ENCODE measurements at regions not wholly inside any gene's neighbourhood (a gene's known extent, or its start where the extent isn't known, plus 50 kb on each side); places are given as distances from the start of the nearest gene placed in this dataset.
A peak's percentile ranks its signal among the peaks of the same experiment; 100 is the strongest.

DNA sequence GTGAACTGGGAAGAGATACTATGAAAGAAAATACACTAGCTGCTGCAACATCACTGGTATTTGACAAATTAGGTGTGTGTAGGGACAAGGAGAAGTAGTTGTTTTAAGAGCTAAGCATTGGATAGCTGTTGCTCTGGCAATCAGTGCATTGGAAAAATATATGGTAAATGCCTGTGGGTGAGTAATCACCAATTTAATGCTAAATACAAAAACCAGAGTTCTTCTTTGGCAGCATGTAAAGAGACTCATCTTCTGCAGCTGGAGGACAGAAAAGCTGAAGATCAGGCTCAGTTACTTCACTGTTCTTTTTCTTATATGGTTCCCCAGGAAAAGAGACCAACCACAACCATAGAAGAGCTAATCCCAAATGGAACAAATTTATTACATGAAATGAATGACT is 201.8 kb upstream of the MPDZ start:
- Histone ChIP-seq H3K9me3 (ENCODE audit: low read depth) (no peaks in the 10 kb centered on the region), H3K36me3 (no peaks in the 10 kb centered on the region), H3K27me3 (no peaks in the 10 kb centered on the region), H3K4me3 (no peak overlapping the region), H3K27ac (no peak overlapping the region), H3K4me1 (ENCODE audit: low read depth) (no peaks in the 10 kb centered on the region)
- TF ChIP-seq CTCF (IDR thresholded peaks at IDR 0.05; ENCODE audit: low read depth, low read length), result no peak
- no peak for DNase-seq (ENCODE audit: low read depth in 1 of 2, low spot score in 1 of 2)

DNA sequence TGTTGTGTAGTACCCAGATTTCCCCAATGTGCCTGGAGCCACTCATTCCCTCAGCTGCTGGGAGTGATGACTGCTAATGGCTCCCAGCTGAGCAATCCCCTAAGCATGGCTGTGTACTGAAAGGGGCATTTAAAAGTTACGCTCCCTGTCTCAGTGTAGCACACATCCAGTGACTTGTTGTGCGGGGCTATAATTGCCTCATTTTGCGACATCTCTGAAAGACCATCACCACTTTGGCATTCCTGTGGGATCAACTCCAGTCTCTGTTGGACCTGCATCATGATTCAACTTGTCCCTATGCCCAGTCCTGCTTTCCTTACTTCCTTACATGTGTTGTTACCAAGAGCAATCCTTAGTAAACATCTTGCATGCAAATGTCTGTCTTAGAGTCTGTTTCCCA is 201.2 kb upstream of the MPDZ start:
- H3K36me3 ChIP-seq, result no peaks in the 10 kb centered on the region
- no peaks in the 10 kb centered on the region for H3K4me1 ChIP-seq (ENCODE audit: low read depth)
- TF ChIP-seq CTCF (IDR thresholded peaks at IDR 0.05; ENCODE audit: low read depth, low read length), result no peak
- no peaks in the 10 kb centered on the region for H3K27me3 ChIP-seq
- DNase-seq (ENCODE audit: low read depth in 1 of 2, low spot score in 1 of 2), result peak in 1 of 2 donors; percentile 3
- H3K9me3 ChIP-seq (ENCODE audit: low read depth), result no peaks in the 10 kb centered on the region
- H3K27ac ChIP-seq, result no peak overlapping the region
- H3K4me3 ChIP-seq, result no peak overlapping the region

DNA sequence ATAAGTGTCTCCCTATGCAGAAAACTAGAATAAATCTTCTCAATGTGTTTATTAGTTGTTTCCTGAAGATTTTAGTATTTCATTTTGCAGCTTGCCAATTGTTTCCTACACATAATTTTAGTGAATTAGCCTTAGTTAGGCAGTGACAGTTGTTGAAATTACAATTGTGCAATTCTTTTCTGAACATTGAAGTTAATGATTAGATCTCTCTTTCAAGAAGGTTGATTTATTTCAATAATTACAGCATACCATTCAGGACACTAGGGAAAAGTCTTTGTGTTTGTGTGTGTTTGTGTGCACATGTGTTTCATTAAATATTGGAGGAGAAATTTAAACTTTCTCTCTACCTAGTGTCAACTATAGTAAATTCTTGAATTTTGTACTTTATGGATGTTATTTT is 199.6 kb upstream of the MPDZ start:
- DNase-seq (ENCODE audit: low read depth in 1 of 2, low spot score in 1 of 2), result no peak
- H3K4me1 ChIP-seq (ENCODE audit: low read depth), result no peaks in the 10 kb centered on the region
- no peak overlapping the region for H3K27ac ChIP-seq
- H3K4me3 ChIP-seq, result no peak overlapping the region
- no peaks in the 10 kb centered on the region for H3K27me3 ChIP-seq
- no peaks in the 10 kb centered on the region for H3K36me3 ChIP-seq
- no peak for TF ChIP-seq CTCF (IDR thresholded peaks at IDR 0.05; ENCODE audit: low read depth, low read length)
- H3K9me3 ChIP-seq (ENCODE audit: low read depth), result no peaks in the 10 kb centered on the region

- Histone ChIP-seq H3K27me3 (no peaks in the 10 kb centered on the region), H3K27ac (no peak overlapping the region), H3K36me3 (no peaks in the 10 kb centered on the region), H3K9me3 (ENCODE audit: low read depth) (no peaks in the 10 kb centered on the region), H3K4me1 (ENCODE audit: low read depth) (no peaks in the 10 kb centered on the region), H3K4me3 (no peak overlapping the region)
- no peak for TF ChIP-seq CTCF (IDR thresholded peaks at IDR 0.05; ENCODE audit: low read depth, low read length)
- no peak for DNase-seq (ENCODE audit: low read depth in 1 of 2, low spot score in 1 of 2)
These were observed 199.1 kb upstream of the MPDZ start for GRCh38 chr9:13478639-13479038.

DNA sequence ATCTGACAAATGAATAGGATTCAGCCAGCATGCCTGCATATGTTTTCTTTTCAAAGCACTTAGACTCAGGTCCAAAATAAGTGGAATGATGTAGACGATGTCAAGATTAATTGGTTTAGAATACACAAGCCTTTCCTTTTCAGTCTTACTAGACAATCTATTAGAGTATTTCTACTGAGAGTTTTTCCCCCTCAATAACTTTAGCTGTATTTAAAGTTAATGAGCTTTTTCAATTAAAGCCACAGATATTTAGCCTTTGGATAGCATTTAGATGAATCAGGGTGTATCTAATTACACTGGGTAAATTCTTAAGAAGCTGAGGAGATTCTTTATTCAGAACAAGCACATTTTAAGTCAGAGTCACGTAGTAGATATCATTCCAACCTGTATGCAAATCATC is 198.7 kb upstream of the MPDZ start:
- Histone ChIP-seq H3K36me3 (no peaks in the 10 kb centered on the region), H3K4me3 (no peak overlapping the region), H3K27me3 (no peaks in the 10 kb centered on the region), H3K27ac (no peak overlapping the region), H3K9me3 (ENCODE audit: low read depth) (no peaks in the 10 kb centered on the region), H3K4me1 (ENCODE audit: low read depth) (no peaks in the 10 kb centered on the region)
- DNase-seq (ENCODE audit: low read depth in 1 of 2, low spot score in 1 of 2), result no peak
- no peak for TF ChIP-seq CTCF (IDR thresholded peaks at IDR 0.05; ENCODE audit: low read depth, low read length)

- TF ChIP-seq CTCF (IDR thresholded peaks at IDR 0.05; ENCODE audit: low read depth, low read length), result no peak
- H3K9me3 ChIP-seq (ENCODE audit: low read depth), result no peaks in the 10 kb centered on the region
- H3K36me3 ChIP-seq, result no peaks in the 10 kb centered on the region
- H3K4me3 ChIP-seq, result no peak overlapping the region
- DNase-seq (ENCODE audit: low read depth in 1 of 2, low spot score in 1 of 2), result no peak
- no peak overlapping the region for H3K27ac ChIP-seq
- H3K27me3 ChIP-seq, result no peaks in the 10 kb centered on the region
- no peaks in the 10 kb centered on the region for H3K4me1 ChIP-seq (ENCODE audit: low read depth)
These were observed 191.3 kb upstream of the MPDZ start for GRCh38 chr9:13470836-13471235.
